GM23338 (cell line): ENCODE measurements at regions not wholly inside any gene's neighbourhood (a gene's known extent, or its start where the extent isn't known, plus 50 kb on each side); places are given as distances from the start of the nearest gene placed in this dataset.

Source experiments
- ATAC-seq: fragments of 200-7000 bp; cut with Tn5 transposase; 3 replicates; pipeline ENCODE4 v1.9.1; 2020
- DNase-seq: peaks from one replicate; pipeline ENCODE4 v3.0.0-alpha.2; 2015; ENCODE audit warnings: low spot score
- H2AFZ ChIP-seq: fragments of 200-600 bp; sonication (generic); 2 replicates; pipeline ENCODE4 v1.8.0; 2016; ENCODE audit warnings: antibody characterized with exemption, mild to moderate bottlenecking, moderate library complexity
- H3F3A ChIP-seq: fragments of 200-600 bp; sonication (generic); replicated peaks from 2 replicates; pipeline ENCODE4 v1.8.0; 2017; ENCODE audit warnings: antibody characterized with exemption, mixed run types, low read depth
- H3K27ac ChIP-seq: fragments of 200-600 bp; sonication (generic); 2 replicates; pipeline ENCODE4 v1.6.1; 2016; ENCODE audit warnings: low read depth
- H3K27me3 ChIP-seq: fragments of 200-600 bp; sonication (generic); 2 replicates; pipeline ENCODE4 v1.8.0; 2016; ENCODE audit warnings: mild to moderate bottlenecking, mixed run types, moderate library complexity; ENCODE audit not compliant: insufficient read depth
- H3K36me3 ChIP-seq: fragments of 200-600 bp; sonication (generic); 2 replicates; pipeline ENCODE4 v1.8.0; 2016; ENCODE audit warnings: mild to moderate bottlenecking; ENCODE audit not compliant: insufficient read depth
- H3K4me1 ChIP-seq: fragments of 200-600 bp; sonication (generic); 2 replicates; pipeline ENCODE4 v1.8.0; 2016; ENCODE audit warnings: mild to moderate bottlenecking, moderate library complexity; ENCODE audit not compliant: insufficient read depth
- H3K4me2 ChIP-seq: fragments of 200-600 bp; sonication (generic); 2 replicates; pipeline ENCODE4 v1.7.1; 2017; ENCODE audit warnings: mixed run types
- H3K4me3 ChIP-seq: fragments of 200-600 bp; sonication (generic); 2 replicates; pipeline ENCODE4 v1.6.1; 2016; ENCODE audit warnings: mixed run types
- H3K79me2 ChIP-seq: fragments of 200-600 bp; sonication (generic); replicated peaks from 2 replicates; pipeline ENCODE4 v1.8.0; 2017; ENCODE audit warnings: mild to moderate bottlenecking; ENCODE audit not compliant: insufficient read depth
- H3K9me2 ChIP-seq: fragments of 200-600 bp; sonication (generic); 2 replicates; pipeline ENCODE4 v1.8.0; 2017; ENCODE audit not compliant: insufficient read depth
- H4K20me1 ChIP-seq: fragments of 200-600 bp; sonication (generic); replicated peaks from 2 replicates; pipeline ENCODE4 v1.8.0; 2017; ENCODE audit warnings: mild to moderate bottlenecking; ENCODE audit not compliant: insufficient read depth
- H3K27ac Mint-ChIP-seq: 2 replicates; pipeline ENCODE4 v1.8.0; 2020; ENCODE audit warnings: inconsistent platforms, mild to moderate bottlenecking, moderate library complexity, mixed read lengths
- H3K27me3 Mint-ChIP-seq: 3 replicates; pipeline ENCODE4 v1.8.0; 2022; ENCODE audit warnings: low read depth, mild to moderate bottlenecking, moderate library complexity, mixed read lengths, inconsistent platforms; ENCODE audit not compliant: insufficient read depth, poor library complexity
- H3K36me3 Mint-ChIP-seq: 3 replicates; pipeline ENCODE4 v1.8.0; 2021; ENCODE audit warnings: low read depth, mild to moderate bottlenecking, inconsistent platforms, moderate library complexity, mixed read lengths
- H3K4me1 Mint-ChIP-seq: 3 replicates; pipeline ENCODE4 v1.8.0; 2020; ENCODE audit warnings: mild to moderate bottlenecking, inconsistent platforms, mixed read lengths
- H3K4me3 Mint-ChIP-seq: 3 replicates; pipeline ENCODE4 v1.8.0; 2021; ENCODE audit warnings: moderate library complexity, mild to moderate bottlenecking, inconsistent platforms, mixed read lengths
- H3K9me3 Mint-ChIP-seq: 3 replicates; pipeline ENCODE4 v1.8.0; 2020; ENCODE audit warnings: moderate library complexity, mild to moderate bottlenecking, inconsistent platforms, mixed read lengths
- CREB1 ChIP-seq: fragments of 250-450 bp; sonication (Bioruptor Pico); IDR thresholded peaks from 2 replicates; pipeline ENCODE4 v1.5.0; 2020; ENCODE audit warnings: low read depth, mild to moderate bottlenecking, moderate library complexity
- ETS1 ChIP-seq: IDR thresholded peaks from 2 replicates; pipeline ENCODE4 v1.6.1; 2016; ENCODE audit warnings: antibody characterized with exemption
- EZH2 ChIP-seq: fragments of 200-600 bp; sonication (generic); IDR thresholded peaks from one replicate; pipeline ENCODE4 v1.8.0; 2017; ENCODE audit warnings: antibody characterized with exemption, mild to moderate bottlenecking, low read depth; ENCODE audit not compliant: unreplicated experiment
- EZH2phosphoT487 ChIP-seq: fragments of 200-600 bp; sonication (generic); IDR thresholded peaks from one replicate; pipeline ENCODE4 v1.8.1; 2018; ENCODE audit warnings: antibody characterized with exemption; ENCODE audit not compliant: unreplicated experiment
- JUNB ChIP-seq: IDR thresholded peaks from one replicate; pipeline ENCODE4 v1.6.1; 2016; ENCODE audit warnings: antibody characterized with exemption; ENCODE audit not compliant: unreplicated experiment
- NANOG ChIP-seq: IDR thresholded peaks from 2 replicates; pipeline ENCODE4 v1.6.1; 2016; ENCODE audit warnings: antibody characterized with exemption, borderline replicate concordance
- POLR2AphosphoS5 ChIP-seq: IDR thresholded peaks from 2 replicates; pipeline ENCODE4 v1.6.1; 2016; ENCODE audit warnings: antibody characterized with exemption, low read depth
- REST ChIP-seq: IDR thresholded peaks from one replicate; pipeline ENCODE4 v1.6.1; 2018; ENCODE audit warnings: antibody characterized with exemption; ENCODE audit not compliant: unreplicated experiment
- STAT1 ChIP-seq: IDR thresholded peaks from one replicate; pipeline ENCODE4 v1.6.1; 2016; ENCODE audit warnings: antibody characterized with exemption; ENCODE audit not compliant: unreplicated experiment
- ZNF114 ChIP-seq: fragments of 250-450 bp; sonication (Bioruptor Pico); IDR thresholded peaks from 2 replicates; pipeline ENCODE4 v1.5.0; 2020; ENCODE audit warnings: mild to moderate bottlenecking, moderate library complexity
- ZNF462 ChIP-seq: fragments of 250-450 bp; sonication (Bioruptor Pico); IDR thresholded peaks from 2 replicates; pipeline ENCODE4 v1.5.0; 2020; ENCODE audit warnings: mild to moderate bottlenecking, moderate library complexity

- no peak overlapping the region for H3K27ac Mint-ChIP-seq
- Histone ChIP-seq H3K4me1 (no peaks in the 10 kb centered on the region), H3K27ac (no peak overlapping the region), H3K4me2 (no peak overlapping the region), H3K79me2 (no peaks in the 10 kb centered on the region), H3K4me3 (no peak overlapping the region), H3K36me3 (no peaks in the 10 kb centered on the region), H3K27me3 (no peaks in the 10 kb centered on the region), H3K9me2 (no peaks in the 10 kb centered on the region), H3F3A (no peaks in the 10 kb centered on the region), H2AFZ (no peak overlapping the region), H4K20me1 (no peaks in the 10 kb centered on the region)
- H3K9me3 Mint-ChIP-seq = no peaks in the 10 kb centered on the region; the same call in 2 of the 3 replicates
- ATAC-seq (no peak), DNase-seq (no peak)
- H3K27me3 Mint-ChIP-seq = peaks cover 5% of the 10 kb centered on the region
- H3K4me1 Mint-ChIP-seq = peaks cover 13% of the 10 kb centered on the region
- H3K36me3 Mint-ChIP-seq = no peaks in the 10 kb centered on the region
- TF ChIP-seq REST = no peak
- no peak for TF ChIP-seq NANOG
- no peak for TF ChIP-seq CREB1 (CRISPR knock-in tag)
- TF ChIP-seq ZNF462 (CRISPR knock-in tag) = no peak
- TF ChIP-seq JUNB = no peak
- no peak for TF ChIP-seq POLR2AphosphoS5
- no peak for TF ChIP-seq ZNF114 (CRISPR knock-in tag)
- TF ChIP-seq ETS1 = no peak
- TF ChIP-seq EZH2phosphoT487 = no peak
- TF ChIP-seq EZH2 = no peak
- TF ChIP-seq STAT1 = no peak
- H3K4me3 Mint-ChIP-seq = no peak overlapping the region
These were observed 1205.3 kb upstream of the CDH8 start for GRCh38 chr16:63241497-63242028.
